Left ventricle myocardium inferior (tissue), 1 donor: ENCODE measurements at regions not wholly inside any gene's neighbourhood (a gene's known extent, or its start where the extent isn't known, plus 50 kb on each side); places are given as distances from the start of the nearest gene placed in this dataset.

Experiments
- DNase-seq: peaks from one replicate; pipeline ENCODE4 v3.0.0-alpha.2; 2020
- H3K27ac ChIP-seq: fragments of 200-600 bp; replicated peaks from 2 replicates; pipeline ENCODE4 v1.8.0; 2021
- H3K27me3 ChIP-seq: fragments of 200-600 bp; 2 replicates; pipeline ENCODE4 v1.8.0; 2021; ENCODE audit warnings: low read depth
- H3K36me3 ChIP-seq: fragments of 200-600 bp; 2 replicates; pipeline ENCODE4 v1.8.0; 2021
- H3K4me1 ChIP-seq: fragments of 200-600 bp; 2 replicates; pipeline ENCODE4 v1.8.0; 2021
- H3K4me3 ChIP-seq: fragments of 200-600 bp; 2 replicates; pipeline ENCODE4 v1.8.0; 2021; ENCODE audit warnings: mild to moderate bottlenecking, moderate library complexity
- H3K9me3 ChIP-seq: fragments of 200-600 bp; replicated peaks from 2 replicates; pipeline ENCODE4 v1.8.0; 2021
- intact Hi-C: fragments of 100-400 bp; cut with micrococcal nuclease; formaldehyde crosslinking; loops from one replicate; pipeline ENCODE4 v1.11.0; 2022
- TF ChIP-seq, protein P1 (sequence below): fragments of 200-600 bp; IDR thresholded peaks from 2 replicates; pipeline ENCODE4 v1.8.0; 2021; ENCODE audit warnings: antibody characterized with exemption, mild to moderate bottlenecking, borderline replicate concordance
- donor health status: DM: no; HTN: yes; CAD: no; lungs with severe emphysema.

GRCh38 chr13:42373048-42373812 is 101.3 kb downstream of the AKAP11 start:
- Histone ChIP-seq H3K27ac (no peak overlapping the region), H3K9me3 (no peaks in the 10 kb centered on the region), H3K36me3 (no peaks in the 10 kb centered on the region), H3K4me3 (no peak overlapping the region), H3K27me3 (peaks cover 13% of the 10 kb centered on the region), H3K4me1 (no peaks in the 10 kb centered on the region)
- DNase-seq, result no peak
- TF ChIP-seq, protein P1, sequence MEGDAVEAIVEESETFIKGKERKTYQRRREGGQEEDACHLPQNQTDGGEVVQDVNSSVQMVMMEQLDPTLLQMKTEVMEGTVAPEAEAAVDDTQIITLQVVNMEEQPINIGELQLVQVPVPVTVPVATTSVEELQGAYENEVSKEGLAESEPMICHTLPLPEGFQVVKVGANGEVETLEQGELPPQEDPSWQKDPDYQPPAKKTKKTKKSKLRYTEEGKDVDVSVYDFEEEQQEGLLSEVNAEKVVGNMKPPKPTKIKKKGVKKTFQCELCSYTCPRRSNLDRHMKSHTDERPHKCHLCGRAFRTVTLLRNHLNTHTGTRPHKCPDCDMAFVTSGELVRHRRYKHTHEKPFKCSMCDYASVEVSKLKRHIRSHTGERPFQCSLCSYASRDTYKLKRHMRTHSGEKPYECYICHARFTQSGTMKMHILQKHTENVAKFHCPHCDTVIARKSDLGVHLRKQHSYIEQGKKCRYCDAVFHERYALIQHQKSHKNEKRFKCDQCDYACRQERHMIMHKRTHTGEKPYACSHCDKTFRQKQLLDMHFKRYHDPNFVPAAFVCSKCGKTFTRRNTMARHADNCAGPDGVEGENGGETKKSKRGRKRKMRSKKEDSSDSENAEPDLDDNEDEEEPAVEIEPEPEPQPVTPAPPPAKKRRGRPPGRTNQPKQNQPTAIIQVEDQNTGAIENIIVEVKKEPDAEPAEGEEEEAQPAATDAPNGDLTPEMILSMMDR, result no peak
- intact Hi-C loops, result no loop called here

DNA sequence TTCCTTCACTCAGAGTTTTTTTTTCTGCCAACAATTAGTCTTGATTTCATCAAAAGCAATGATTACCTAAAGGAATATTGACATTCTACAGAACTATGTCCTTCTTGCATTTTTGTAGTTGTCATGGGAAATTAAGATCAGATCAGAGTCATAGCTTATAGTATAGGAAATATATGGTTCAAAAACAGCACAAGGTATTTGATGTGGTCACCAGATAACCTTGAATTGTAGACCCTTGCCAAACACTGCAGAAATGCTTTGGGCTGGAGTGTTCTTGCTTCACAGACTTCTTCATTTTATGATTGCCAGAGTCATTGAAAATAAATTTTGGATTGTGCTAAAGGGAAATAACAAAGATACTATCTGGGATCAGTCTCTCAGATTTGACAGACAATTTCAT is 103.7 kb downstream of the AKAP11 start:
- DNase-seq, result no peak
- peaks cover 13% of the 10 kb centered on the region for H3K27me3 ChIP-seq
- H3K9me3 ChIP-seq, result no peaks in the 10 kb centered on the region
- no peaks in the 10 kb centered on the region for H3K4me1 ChIP-seq
- intact Hi-C loops, result no loop called here
- H3K27ac ChIP-seq, result no peak overlapping the region
- no peak overlapping the region for H3K4me3 ChIP-seq
- no peaks in the 10 kb centered on the region for H3K36me3 ChIP-seq
- TF ChIP-seq, protein P1, result no peak

GRCh38 chr13:42377640-42378382 is 105.9 kb downstream of the AKAP11 start:
- H3K9me3 ChIP-seq, result peaks cover 8% of the 10 kb centered on the region
- intact Hi-C loops, result no loop called here
- no peak overlapping the region for H3K4me3 ChIP-seq
- no peaks in the 10 kb centered on the region for H3K4me1 ChIP-seq
- H3K27ac ChIP-seq, result no peak overlapping the region
- peaks cover 10% of the 10 kb centered on the region for H3K27me3 ChIP-seq
- TF ChIP-seq, protein P1, result no peak
- H3K36me3 ChIP-seq, result no peaks in the 10 kb centered on the region
- DNase-seq, result no peak

GRCh38 chr13:42378383-42378780 is 106.4 kb downstream of the AKAP11 start:
- no peak overlapping the region for H3K27ac ChIP-seq
- intact Hi-C loops, result no loop called here
- TF ChIP-seq, protein P1, result no peak

DNA sequence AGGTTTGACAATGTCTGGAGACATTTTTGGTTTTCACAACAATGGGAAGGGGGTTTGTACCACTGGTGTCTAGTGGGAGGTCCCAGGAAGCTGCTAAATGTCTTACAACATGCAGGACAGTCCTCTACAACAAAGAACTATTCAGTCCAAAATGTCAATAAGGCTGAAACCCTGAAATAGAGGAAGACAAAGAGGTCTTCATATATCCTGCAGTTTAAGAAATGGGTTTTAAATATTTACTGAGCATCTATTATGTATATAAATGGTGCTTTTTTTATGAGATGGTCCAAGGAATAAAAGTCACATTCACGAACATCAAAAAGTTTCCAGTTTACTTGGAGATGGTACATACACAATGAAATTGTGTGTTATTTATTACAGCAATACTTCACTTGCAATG is 107.3 kb downstream of the AKAP11 start:
- no peaks in the 10 kb centered on the region for H3K4me1 ChIP-seq
- H3K4me3 ChIP-seq, result no peak overlapping the region
- TF ChIP-seq, protein P1, result no peak
- H3K27me3 ChIP-seq, result peaks cover 3% of the 10 kb centered on the region
- H3K9me3 ChIP-seq, result peaks cover 8% of the 10 kb centered on the region
- H3K27ac ChIP-seq, result no peak overlapping the region
- DNase-seq, result no peak
- intact Hi-C loops, result no loop called here
- H3K36me3 ChIP-seq, result no peaks in the 10 kb centered on the region

More at GRCh38 chr13:42378383-42378780, 106.4 kb downstream of the AKAP11 start:
- no peak for DNase-seq
- H3K4me1 ChIP-seq, result no peaks in the 10 kb centered on the region
- H3K36me3 ChIP-seq, result no peaks in the 10 kb centered on the region
- H3K4me3 ChIP-seq, result no peak overlapping the region
- peaks cover 4% of the 10 kb centered on the region for H3K27me3 ChIP-seq
- H3K9me3 ChIP-seq, result peaks cover 8% of the 10 kb centered on the region
